GM18951 (cell line): ENCODE measurements at regions not wholly inside any gene's neighbourhood (a gene's known extent, or its start where the extent isn't known, plus 50 kb on each side); places are given as distances from the start of the nearest gene placed in this dataset.
"Not testable (repeated sequence)": the region's sequence is repeated elsewhere in the genome, so short reads cannot be mapped to it uniquely, and the experiment has no call there.

Experiments
- POLR2A ChIP-seq: IDR thresholded peaks from 4 replicates; pipeline ENCODE4 v1.6.1; 2011; ENCODE audit warnings: mild to moderate bottlenecking; ENCODE audit not compliant: insufficient read length, insufficient read depth; ENCODE audit errors: extremely low read depth
- in situ Hi-C: fragments of 300-500 bp; cut with MboI; formaldehyde crosslinking; loops from one replicate; pipeline ENCODE4 v1.12.0; 2022; ENCODE audit warnings: low sequenced_read_pairs, mixed read lengths, inconsistent platforms; ENCODE audit not compliant: unreplicated experiment

DNA sequence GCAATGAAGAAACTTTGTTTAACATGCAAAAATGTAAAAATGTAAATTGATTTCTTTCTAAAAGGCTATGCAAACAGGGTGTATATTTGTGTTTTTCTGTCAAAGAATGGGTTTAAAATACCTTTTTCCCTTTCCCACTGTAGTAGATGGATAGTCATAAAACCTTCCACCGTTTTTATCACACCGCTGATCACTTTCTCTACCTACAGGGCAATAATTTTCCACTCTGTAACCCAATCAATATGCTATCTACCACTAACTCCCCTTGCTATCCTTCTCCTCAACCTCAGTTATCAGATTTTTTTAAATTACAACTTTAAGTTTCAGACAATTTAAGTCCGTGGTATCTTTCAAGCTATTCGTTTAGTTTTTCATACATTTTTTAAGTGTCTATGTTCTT, 91.4 kb upstream of the ARID1B start:
- in situ Hi-C loops: no loop called here
- TF ChIP-seq POLR2A: no peak

DNA sequence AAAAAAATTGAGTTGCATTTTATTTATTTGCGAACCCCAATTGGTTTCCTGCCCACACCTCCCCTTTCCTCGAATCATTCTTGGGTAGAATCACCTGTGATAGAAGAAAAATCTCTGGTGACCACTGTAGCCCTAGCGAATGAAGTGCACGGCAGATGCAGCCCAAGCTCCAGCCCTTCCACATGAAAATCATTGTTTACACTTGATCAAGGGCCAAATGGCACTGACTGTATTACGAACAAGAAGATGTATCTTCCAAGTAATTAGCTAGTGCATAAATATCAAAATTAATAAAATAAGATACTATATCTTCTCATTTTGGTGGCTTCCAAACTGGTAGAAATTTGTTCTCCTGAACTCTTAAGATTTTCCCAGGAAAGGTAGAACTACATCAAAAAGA, 93.4 kb upstream of the ARID1B start:
- no peak for TF ChIP-seq POLR2A
- in situ Hi-C loops: no loop called here

DNA sequence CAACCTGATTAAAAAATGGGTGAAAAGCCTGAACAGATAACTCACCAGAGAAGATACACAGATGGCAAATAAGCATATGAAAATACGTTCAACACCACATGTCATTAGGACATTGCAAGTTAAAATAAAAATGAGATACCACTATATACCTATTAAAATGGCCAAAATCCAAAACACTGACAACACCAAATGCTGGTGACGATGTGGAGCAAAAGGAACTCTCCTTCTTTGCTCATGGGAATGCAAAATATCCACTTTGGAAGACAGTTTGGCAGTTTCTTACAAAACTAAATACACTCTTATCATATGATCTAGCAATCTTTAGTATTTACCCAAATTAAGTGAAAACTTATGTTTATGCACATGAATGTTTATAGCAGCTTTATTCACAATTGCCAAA, 100.5 kb upstream of the ARID1B start:
- in situ Hi-C loops: no loop called here

DNA sequence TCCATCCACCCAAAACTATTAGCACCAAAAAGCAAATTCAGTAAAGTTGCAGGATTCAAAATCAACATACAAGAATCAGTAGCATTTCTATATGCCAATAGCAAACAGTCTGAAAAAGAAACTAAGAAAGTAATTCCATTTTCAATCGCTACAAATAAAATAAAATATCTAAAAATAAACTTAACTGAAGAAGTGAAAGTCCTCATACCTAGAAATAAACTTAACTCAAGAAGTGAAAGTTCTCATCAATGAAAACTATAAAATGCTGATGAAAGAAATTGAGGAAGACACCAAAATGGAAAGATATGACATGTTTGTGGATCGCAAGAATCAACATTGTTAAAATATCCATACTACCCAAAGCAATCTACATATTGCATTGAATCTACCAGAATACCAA, 103.0 kb upstream of the ARID1B start:
- in situ Hi-C loops: no loop called here
- no peak for TF ChIP-seq POLR2A

More for the DNA sequence above, 100.5 kb upstream of the ARID1B start:
- TF ChIP-seq POLR2A: no peak

DNA sequence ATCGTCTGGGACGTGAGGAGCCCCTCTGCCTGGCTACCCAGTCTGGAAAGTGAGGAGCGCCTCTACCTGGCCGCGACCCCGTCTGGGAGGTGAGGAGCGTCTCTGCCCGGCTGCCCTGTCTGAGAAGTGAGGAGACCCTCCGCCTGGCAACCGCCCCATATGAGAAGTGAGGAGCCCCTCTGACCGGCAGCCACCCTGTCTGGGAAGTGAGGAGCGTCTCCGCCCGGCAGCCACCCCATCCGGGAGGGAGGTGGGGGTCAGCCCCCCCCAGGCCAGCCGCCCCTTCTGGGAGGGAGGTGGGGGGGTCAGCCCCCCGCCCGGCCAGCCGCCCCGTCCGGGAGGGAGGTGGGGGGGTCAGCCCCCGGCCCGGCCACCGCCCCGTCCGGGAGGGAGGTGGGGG, 107.1 kb upstream of the ARID1B start:
- in situ Hi-C loops: not testable (repeated sequence)

DNA sequence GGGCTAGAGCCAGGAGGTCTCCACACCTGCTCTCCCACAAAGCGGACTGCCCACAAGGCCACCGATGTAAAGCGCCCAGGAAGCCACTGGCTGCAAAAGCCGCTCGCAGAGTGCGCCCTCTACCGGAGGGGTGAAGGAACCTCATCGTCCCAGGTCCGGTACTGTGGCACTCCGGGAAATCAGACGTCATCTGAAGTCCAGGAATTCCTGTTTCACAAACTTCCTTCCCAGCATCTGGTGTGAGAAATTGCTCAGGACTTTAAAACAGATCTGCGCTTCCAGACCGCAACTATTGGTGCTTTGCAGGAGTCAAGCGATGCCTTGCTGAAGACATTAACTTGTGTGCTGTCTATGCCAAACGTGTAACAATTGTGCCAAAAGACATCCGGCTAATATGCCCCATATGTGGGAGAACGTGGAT, 115.1 kb upstream of the ARID1B start:
- no peak for TF ChIP-seq POLR2A
- in situ Hi-C loops: no loop called here

DNA sequence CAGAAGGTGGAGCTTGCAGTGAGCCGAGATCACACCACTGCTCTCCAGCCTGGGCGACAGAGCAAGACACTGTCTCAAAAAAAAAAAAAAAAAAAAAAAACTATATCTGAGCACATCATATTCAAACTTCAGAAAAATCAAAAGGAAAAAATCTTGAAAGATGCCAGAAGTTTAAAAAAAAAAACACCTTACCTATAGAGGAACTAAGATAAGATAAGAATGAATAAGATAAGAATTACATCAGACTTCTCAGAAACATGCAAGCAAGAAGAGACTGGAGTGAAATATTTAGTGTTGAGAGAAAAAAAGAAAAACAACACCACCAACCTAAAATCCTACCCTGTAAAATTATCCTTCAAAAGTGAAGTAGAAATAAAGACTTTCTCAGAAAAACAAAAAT, 116.8 kb upstream of the ARID1B start:
- in situ Hi-C loops: no loop called here

DNA sequence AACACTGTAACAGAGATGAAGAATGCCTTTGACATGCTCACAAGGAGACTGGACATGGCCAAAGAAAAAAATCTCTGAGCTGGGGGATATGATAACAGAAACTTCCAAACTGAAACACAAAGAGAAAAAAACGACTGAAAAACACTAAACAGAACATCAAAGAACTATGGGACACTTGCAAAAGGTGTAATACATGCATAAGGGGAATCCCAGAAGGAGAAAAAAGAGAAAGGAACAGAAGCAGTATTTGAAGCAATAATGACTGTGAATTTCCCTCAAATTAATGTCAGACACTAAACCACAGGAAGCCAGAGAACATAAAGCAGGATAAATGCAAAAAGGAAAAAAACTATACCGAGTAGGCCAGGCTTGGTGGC, 117.4 kb upstream of the ARID1B start:
- in situ Hi-C loops: no loop called here
- no peak for TF ChIP-seq POLR2A

More for the DNA sequence above, 116.8 kb upstream of the ARID1B start:
- no peak for TF ChIP-seq POLR2A

DNA sequence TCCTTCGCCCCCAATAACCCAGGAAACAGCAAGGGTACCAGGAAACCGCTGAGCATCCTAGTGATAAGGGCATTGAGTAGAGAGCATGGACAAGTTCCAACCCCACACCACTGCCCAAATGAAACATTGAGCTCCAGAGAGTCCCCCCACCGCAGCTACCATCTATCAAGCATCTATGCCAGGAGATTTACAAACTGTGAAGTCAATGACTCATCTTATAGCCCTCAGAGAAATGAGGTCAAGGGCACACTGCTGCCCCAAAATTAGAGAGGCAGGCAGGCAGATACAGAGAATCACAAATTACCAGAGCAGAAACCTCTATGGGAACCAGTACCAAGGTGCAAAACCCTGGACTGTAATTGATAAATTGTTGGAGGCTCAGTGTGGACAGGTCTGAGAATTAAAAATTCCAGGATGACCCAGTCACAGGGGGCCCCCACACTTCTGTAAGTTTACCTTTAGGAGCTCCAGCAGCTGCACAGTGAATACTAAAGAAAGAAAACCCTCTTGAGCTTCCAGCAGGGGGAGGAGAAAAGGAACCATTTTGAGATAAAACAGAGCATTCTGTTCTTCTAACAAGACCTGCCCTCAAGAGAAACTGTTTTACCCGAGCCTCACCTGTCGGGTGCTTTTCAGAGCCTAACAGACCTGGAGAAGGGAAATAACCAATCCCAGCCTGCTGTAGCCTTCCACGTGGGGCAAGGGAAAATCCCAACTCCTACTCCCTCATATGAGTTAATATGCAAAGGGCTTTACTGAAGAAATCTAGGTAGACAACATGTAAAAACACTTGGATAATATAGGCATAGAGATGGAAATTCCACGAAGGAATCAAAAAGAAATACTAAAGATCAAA, 118.0 kb upstream of the ARID1B start:
- TF ChIP-seq POLR2A: no peak
- in situ Hi-C loops: no loop called here

DNA sequence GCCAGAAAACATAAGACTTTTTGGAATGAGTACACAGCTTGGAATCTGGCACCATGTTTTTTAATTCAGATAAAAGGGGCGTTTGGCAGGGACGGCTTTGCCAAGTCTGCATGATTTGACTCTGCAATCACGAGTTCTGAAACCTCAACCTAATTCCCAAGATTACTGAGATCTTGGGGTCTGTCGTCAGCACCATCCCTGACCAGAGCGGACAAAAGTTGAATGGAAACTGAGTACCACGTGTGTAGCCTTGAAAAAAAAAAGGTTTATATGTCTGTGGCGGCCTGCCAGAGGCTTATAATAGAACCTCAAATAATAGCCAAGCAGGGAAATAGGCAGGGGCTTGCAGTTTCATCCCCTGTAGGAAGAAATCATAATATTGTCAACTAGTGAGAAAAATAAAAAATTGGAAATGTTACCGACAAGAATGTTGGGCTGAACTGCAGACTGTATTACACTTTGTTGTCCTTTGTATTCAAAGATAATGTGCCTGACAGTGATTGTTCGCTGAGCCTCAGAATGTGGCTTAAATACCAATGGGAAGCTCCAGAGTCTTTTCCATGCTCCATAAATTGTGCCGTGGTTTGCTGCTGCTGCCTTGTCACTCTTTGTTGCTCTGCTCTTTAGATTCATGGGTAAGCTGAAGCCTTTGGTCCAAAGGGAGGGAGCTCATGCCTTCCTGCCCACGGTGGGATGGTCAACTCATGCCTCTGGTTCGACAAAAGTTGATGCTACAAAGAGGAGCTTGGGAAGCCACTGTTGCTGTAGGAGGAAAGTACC, 118.8 kb upstream of the ARID1B start:
- TF ChIP-seq POLR2A: no peak
- in situ Hi-C loops: no loop called here

DNA sequence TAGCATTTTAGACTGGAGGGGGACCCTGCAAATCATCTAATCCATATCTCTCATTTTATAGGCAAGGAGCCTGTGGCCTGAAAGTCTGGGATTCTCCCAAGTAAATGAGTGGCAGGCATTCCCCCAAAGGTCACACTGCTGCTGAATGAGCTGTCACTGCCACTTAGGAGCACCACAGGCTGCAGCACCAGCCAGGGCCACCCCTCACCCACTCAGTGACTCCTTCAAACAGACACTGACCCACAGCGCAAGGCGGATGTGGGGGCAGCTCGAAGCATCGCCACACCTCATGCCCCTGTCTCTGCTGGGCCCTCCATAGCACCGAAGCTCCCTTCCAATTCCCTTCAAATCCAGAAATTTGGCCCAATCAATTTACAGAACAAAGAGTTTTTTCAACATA, 119.9 kb upstream of the ARID1B start:
- TF ChIP-seq POLR2A: no peak
- in situ Hi-C loops: no loop called here

DNA sequence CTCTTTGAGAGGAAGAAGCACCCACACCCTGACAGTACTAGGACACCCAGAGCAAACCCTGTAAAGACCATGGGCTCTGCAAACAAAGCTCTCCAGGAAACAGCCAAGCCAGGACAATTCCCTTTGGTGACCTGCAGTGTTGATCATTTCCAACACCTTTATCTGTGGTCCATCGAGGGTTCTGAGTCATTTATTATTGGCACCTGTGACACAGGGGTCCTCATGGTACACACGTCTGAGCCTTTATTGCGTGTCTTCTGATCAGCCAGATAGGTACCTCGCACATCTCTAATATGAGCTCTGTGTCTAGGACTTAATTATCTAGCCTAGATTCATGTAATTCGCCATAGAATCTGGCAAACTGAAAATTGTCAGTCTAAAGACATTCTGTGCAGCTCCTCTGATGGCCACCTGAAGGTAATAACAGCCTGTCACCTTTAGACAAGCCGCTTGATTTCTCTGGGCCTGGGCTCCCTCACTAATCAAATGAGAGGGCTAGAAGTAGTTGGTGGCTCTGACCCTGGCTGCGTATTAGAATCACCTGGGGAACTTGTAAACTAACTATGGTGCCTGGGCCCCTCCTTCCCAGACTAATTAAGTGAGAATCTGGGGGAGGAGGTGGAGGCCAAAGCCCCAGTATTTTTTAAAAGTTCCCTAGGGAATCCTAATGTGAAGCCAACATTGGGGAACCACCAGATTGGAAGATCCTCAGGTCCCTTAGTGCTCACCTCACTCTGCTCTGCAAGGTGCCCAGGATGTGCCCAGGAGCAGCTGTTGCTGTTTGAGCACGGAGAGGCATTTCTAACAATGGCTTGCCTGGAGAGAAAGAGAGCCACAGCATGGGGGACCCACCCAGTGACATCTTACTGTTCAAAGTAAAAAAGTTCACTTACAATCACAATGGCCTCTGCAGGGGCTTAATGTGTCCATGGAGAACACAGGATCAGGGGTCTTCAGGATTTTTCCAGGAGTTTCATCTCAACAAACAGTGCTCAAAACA, 122.0 kb upstream of the ARID1B start:
- TF ChIP-seq POLR2A: no peak
- in situ Hi-C loops: no loop called here

DNA sequence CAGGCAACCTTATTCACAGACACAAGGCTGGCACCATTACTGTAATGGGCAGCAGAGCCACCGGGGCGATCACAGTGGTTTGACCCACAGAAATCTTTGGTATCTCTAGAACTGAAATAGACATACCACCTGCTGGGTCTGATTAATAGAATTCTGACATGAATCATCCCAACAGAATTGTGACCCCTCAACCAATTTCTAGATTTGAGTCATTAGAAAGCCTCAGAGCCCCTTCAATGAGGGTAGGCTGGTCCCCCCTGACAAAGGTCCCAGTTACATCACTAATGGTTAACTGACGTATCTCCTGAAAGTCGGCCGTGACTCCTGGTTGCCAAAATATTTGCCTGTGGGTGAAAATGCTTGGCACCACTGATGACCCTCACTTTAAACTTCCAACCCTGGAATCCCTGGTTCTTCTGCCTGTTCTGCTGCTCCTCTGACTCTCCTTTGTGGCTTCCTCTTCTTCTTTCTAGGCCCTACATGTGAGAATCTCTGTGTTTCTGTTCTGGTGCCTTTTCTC, 124.9 kb upstream of the ARID1B start:
- TF ChIP-seq POLR2A: no peak
- in situ Hi-C loops: no loop called here
